ENCODE measurements at regions not wholly inside any gene's neighbourhood (a gene's known extent, or its start where the extent isn't known, plus 50 kb on each side); places are given as distances from the start of the nearest gene placed in this dataset.

DNA sequence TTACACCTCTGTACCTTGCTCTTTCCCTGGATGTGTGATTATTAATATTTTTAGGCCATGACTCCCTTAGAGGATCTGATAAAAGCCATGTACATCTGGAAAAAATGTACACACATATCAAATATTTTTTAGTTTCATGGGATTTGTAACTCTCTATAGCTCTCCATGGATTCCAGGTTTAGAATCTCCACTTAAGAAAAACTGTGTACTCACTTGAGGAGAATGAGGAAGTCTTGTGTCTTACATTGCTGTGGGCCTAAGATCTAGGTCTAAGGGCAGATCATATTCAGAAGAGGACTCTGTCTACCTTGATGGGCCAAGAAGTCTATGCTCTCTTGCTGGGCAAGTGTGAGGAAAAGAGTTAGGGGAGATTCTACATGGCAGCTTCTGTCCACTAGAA lies 98.0 kb downstream of the RRAGB start (continued):
- TF ChIP-seq ZFP69B (tag by site-specific recombination; IDR thresholded peaks at IDR 0.05) (no peak), ZBTB7A (tag by site-specific recombination; IDR thresholded peaks at IDR 0.05; ENCODE audit: low read depth) (no peak), ZNF112 (tag by site-specific recombination; IDR thresholded peaks at IDR 0.05) (no peak), ZNF114 (tag by site-specific recombination; IDR thresholded peaks at IDR 0.05) (no peak)

DNA sequence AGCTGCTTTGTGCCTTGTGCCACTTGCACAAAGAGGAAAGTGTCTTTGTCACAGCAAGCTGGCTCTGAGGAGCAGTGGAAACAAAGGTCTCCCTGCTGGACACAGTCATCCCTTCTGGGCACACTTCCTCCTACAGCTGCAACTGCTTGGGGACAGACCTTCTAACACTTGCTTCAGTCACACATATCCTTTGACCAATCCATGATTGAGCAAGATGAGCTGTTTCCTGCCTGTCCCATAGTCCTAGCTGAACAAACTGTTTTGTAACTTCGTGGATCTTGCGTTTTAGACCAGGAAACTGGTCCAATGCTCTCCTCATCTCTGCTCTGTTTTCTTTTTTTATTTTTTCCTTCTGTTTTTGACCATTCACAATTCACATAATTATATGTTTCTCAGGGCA lies 98.5 kb downstream of the RRAGB start:
- CTCF ChIA-PET, result no interaction called here
- Histone ChIP-seq H3K4me3 (ENCODE audit: low read depth, low read length) (no peak overlapping the region), H3K9me3 (ENCODE audit: control insufficient read depth, insufficient read depth, low read depth, low read length) (no peaks in the 10 kb centered on the region; the same call in 1 of the 2 replicates), H3K36me3 (ENCODE audit: control insufficient read depth in 2 of 2, insufficient read depth in 1 of 2, low read length in 2 of 2) (no peaks in the 10 kb centered on the region), H3K27ac (ENCODE audit: extremely low read depth, low read depth, low read length) (no peak overlapping the region), H3K4me1 (ENCODE audit: control insufficient read depth, insufficient read depth, low read length) (no peaks in the 10 kb centered on the region)
- TF ChIP-seq, protein P1, sequence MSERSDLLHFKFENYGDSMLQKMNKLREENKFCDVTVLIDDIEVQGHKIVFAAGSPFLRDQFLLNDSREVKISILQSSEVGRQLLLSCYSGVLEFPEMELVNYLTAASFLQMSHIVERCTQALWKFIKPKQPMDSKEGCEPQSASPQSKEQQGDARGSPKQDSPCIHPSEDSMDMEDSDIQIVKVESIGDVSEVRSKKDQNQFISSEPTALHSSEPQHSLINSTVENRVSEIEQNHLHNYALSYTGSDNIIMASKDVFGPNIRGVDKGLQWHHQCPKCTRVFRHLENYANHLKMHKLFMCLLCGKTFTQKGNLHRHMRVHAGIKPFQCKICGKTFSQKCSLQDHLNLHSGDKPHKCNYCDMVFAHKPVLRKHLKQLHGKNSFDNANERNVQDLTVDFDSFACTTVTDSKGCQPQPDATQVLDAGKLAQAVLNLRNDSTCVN (tag by site-specific recombination; optimal IDR thresholded peaks at IDR 0.05), result no peak
- no peak for TF ChIP-seq ZNF423 (tag by site-specific recombination; IDR thresholded peaks at IDR 0.05)
- TF ChIP-seq BCL11B (tag by site-specific recombination; IDR thresholded peaks at IDR 0.05; ENCODE audit: low read depth), result no peak
- TF ChIP-seq MEIS1 (CRISPR knock-in tag; IDR thresholded peaks at IDR 0.05; ENCODE audit: borderline replicate concordance), result no peak
- POLR2A ChIA-PET, result no interaction called here

DNA sequence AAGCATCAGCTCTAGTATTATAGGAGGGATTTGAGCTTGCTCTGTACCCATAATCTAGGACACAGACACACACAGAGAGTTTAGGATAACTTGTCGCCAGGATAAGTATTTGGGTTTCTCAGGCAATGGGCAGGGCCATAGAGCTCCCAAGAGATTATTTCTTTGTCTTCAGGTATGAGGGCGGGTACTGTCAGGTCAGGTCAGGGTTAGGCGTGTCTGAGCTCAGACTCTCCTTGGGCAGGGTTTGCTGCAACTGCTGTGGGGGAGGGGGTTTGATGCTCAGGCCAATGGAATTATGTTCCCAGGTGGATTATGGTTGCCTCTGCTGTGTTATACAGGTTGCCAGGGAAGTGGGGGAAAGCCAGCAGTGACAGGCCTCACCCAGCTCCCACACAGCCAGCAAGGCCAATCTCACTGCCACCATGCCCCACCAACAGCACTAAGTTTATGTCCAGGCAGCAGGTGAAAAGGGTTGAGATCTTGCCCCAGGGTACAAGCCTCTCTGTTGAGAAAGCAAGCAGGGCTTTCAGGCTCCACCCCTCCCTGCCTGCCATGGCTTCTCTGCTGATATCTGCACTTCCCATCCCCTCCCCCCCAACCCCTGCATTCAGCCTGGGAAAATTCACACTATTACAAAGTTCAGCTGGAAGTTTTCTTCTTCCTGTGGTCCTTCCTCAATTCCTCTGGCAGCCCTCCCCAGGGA lies 101.3 kb downstream of the RRAGB start:
- no peak overlapping the region for H3K4me3 ChIP-seq (ENCODE audit: low read depth, low read length)
- CTCF ChIA-PET, result no interaction called here
- H3K27ac ChIP-seq (ENCODE audit: extremely low read depth, low read depth, low read length), result no peak overlapping the region
- no peaks in the 10 kb centered on the region for H3K9me3 ChIP-seq (ENCODE audit: control insufficient read depth, insufficient read depth, low read depth, low read length)
- no peaks in the 10 kb centered on the region for H3K4me1 ChIP-seq (ENCODE audit: control insufficient read depth, insufficient read depth, low read length)
- POLR2A ChIA-PET, result interaction anchor here (0.6 kb wide), 1 partner anchor 706 kb away, joined by 4 read pairs; no protein-coding TSS in a partner anchor
- TF ChIP-seq KLF1 (tag by site-specific recombination; IDR thresholded peaks at IDR 0.05), result no peak
- no peak for TF ChIP-seq ZNF561 (tag by site-specific recombination; IDR thresholded peaks at IDR 0.05; ENCODE audit: borderline replicate concordance)
- TF ChIP-seq, protein P2, sequence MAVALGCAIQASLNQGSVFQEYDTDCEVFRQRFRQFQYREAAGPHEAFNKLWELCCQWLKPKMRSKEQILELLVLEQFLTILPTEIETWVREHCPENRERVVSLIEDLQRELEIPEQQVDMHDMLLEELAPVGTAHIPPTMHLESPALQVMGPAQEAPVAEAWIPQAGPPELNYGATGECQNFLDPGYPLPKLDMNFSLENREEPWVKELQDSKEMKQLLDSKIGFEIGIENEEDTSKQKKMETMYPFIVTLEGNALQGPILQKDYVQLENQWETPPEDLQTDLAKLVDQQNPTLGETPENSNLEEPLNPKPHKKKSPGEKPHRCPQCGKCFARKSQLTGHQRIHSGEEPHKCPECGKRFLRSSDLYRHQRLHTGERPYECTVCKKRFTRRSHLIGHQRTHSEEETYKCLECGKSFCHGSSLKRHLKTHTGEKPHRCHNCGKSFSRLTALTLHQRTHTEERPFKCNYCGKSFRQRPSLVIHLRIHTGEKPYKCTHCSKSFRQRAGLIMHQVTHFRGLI (tag by site-specific recombination; IDR thresholded peaks at IDR 0.05), result no peak
- TF ChIP-seq, protein P3, sequence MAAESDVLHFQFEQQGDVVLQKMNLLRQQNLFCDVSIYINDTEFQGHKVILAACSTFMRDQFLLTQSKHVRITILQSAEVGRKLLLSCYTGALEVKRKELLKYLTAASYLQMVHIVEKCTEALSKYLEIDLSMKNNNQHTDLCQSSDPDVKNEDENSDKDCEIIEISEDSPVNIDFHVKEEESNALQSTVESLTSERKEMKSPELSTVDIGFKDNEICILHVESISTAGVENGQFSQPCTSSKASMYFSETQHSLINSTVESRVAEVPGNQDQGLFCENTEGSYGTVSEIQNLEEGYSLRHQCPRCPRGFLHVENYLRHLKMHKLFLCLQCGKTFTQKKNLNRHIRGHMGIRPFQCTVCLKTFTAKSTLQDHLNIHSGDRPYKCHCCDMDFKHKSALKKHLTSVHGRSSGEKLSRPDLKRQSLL (tag by site-specific recombination; IDR thresholded peaks at IDR 0.05), result no peak
- no peaks in the 10 kb centered on the region for H3K36me3 ChIP-seq (ENCODE audit: control insufficient read depth in 2 of 2, insufficient read depth in 1 of 2, low read length in 2 of 2)

DNA sequence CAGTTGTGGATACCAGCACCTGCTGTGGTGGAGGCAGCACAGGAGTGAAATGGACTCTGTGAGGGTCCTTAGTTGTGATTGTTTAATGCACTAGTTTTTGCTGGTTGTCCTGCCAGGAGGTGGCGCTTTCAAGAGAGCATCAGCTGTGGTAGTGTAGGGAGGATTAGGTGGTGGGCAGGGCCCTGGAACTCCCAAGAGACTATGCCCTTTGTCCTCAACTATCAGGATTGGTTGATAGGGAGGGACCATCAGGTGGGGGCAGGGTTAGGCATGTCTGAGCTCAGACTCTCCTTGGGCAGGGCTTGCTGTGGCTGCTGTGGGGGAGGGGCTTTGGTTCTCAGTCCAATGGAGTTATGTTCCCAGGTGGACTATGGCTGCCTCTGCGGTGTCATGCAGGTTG lies 121.9 kb downstream of the RRAGB start:
- CTCF ChIA-PET, result no interaction called here
- Histone ChIP-seq H3K36me3 (ENCODE audit: control insufficient read depth in 2 of 2, insufficient read depth in 1 of 2, low read length in 2 of 2) (no peaks in the 10 kb centered on the region), H3K4me3 (ENCODE audit: low read depth, low read length) (no peak overlapping the region), H3K9me3 (ENCODE audit: control insufficient read depth, insufficient read depth, low read depth, low read length) (no peaks in the 10 kb centered on the region), H3K27ac (ENCODE audit: extremely low read depth, low read depth, low read length) (no peak overlapping the region), H3K4me1 (ENCODE audit: control insufficient read depth, insufficient read depth, low read length) (no peaks in the 10 kb centered on the region)
- POLR2A ChIA-PET, result no interaction called here
- TF ChIP-seq ZNF837 (tag by site-specific recombination; IDR thresholded peaks at IDR 0.05) (no peak), ZNF112 (tag by site-specific recombination; IDR thresholded peaks at IDR 0.05) (no peak), PRDM10 (tag by site-specific recombination; IDR thresholded peaks at IDR 0.05) (no peak), ZNF354C (tag by site-specific recombination; IDR thresholded peaks at IDR 0.05; ENCODE audit: borderline replicate concordance, low read depth) (no peak), ZNF391 (tag by site-specific recombination; IDR thresholded peaks at IDR 0.05; ENCODE audit: borderline replicate concordance, low read depth) (no peak), ZNF121 (tag by site-specific recombination; IDR thresholded peaks at IDR 0.05) (no peak), ZNF311 (tag by site-specific recombination; IDR thresholded peaks at IDR 0.05; ENCODE audit: borderline replicate concordance) (no peak), ZNF404 (tag by site-specific recombination; IDR thresholded peaks at IDR 0.05) (no peak), ZNF639 (tag by site-specific recombination; IDR thresholded peaks at IDR 0.05) (no peak), ZNF37A (tag by site-specific recombination; IDR thresholded peaks at IDR 0.05) (no peak)
